ENCODE measurements at regions not wholly inside any gene's neighbourhood (a gene's known extent, or its start where the extent isn't known, plus 50 kb on each side); places are given as distances from the start of the nearest gene placed in this dataset.

DNA sequence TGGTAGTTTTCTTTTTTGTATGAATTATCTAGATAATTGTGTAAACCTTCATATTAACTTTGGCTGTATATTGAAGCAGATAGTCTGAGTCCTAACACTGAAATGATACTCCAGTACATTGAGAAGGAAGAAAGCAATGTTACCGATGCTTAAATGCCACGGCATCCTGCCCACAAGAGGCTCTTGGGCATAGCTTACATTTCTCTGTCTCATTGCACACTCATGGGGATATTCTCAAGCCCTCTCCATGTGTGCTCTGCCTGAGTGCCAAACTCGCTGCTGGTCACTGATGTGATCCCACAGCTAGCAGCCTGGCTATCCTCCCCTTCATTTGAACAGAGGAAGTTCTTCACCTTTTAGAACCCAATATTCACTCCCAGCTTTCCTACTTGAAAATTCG lies 179.4 kb downstream of the TGFB2 start:
- H4K20me1 ChIP-seq (ENCODE audit: control insufficient read depth, extremely low read depth, insufficient read depth, low read length): no peaks in the 10 kb centered on the region
- H3K4me3 ChIP-seq (replicated peaks in 1 of 4; ENCODE audit: control extremely low read depth in 1 of 4, insufficient read depth in 1 of 4, low read depth in 3 of 4, low read length in 4 of 4): no peak overlapping the region
- H3K27ac ChIP-seq (ENCODE audit: insufficient read depth, low read length): no peak overlapping the region
- TF ChIP-seq, protein P1, sequence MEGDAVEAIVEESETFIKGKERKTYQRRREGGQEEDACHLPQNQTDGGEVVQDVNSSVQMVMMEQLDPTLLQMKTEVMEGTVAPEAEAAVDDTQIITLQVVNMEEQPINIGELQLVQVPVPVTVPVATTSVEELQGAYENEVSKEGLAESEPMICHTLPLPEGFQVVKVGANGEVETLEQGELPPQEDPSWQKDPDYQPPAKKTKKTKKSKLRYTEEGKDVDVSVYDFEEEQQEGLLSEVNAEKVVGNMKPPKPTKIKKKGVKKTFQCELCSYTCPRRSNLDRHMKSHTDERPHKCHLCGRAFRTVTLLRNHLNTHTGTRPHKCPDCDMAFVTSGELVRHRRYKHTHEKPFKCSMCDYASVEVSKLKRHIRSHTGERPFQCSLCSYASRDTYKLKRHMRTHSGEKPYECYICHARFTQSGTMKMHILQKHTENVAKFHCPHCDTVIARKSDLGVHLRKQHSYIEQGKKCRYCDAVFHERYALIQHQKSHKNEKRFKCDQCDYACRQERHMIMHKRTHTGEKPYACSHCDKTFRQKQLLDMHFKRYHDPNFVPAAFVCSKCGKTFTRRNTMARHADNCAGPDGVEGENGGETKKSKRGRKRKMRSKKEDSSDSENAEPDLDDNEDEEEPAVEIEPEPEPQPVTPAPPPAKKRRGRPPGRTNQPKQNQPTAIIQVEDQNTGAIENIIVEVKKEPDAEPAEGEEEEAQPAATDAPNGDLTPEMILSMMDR (conservative IDR thresholded peaks at IDR 0.05 in 1 of 2, IDR thresholded peaks at IDR 0.05 in 1 of 2; ENCODE audit: low read depth in 1 of 2, low read length in 2 of 2): no peak
- no peak for TF ChIP-seq EZH2 (IDR thresholded peaks at IDR 0.05; ENCODE audit: low read length, missing control alignments)
- no peaks in the 10 kb centered on the region for H3K27me3 ChIP-seq (ENCODE audit: control insufficient read depth, insufficient read depth, low read length)
- peak in 1 of 2 donors; percentile 40 for DNase-seq (ENCODE audit: low read depth in 2 of 2)
- H3K9me3 ChIP-seq (ENCODE audit: control insufficient read depth, insufficient read depth, low read depth, low read length): no peaks in the 10 kb centered on the region
- H3K9ac ChIP-seq (ENCODE audit: insufficient read depth, low read length): no peak overlapping the region
- H3K4me2 ChIP-seq (ENCODE audit: extremely low read depth, insufficient read depth, low read length): no peak overlapping the region
- H3K36me3 ChIP-seq (ENCODE audit: control insufficient read depth, insufficient read depth, low read length): no peaks in the 10 kb centered on the region
- H3K79me2 ChIP-seq (ENCODE audit: control insufficient read depth, insufficient read depth, low read length): no peaks in the 10 kb centered on the region
- no peaks in the 10 kb centered on the region for H3K4me1 ChIP-seq (ENCODE audit: control insufficient read depth, extremely low read depth, insufficient read depth, low read length)
- no peak overlapping the region for H2AFZ ChIP-seq (ENCODE audit: low read length)

DNA sequence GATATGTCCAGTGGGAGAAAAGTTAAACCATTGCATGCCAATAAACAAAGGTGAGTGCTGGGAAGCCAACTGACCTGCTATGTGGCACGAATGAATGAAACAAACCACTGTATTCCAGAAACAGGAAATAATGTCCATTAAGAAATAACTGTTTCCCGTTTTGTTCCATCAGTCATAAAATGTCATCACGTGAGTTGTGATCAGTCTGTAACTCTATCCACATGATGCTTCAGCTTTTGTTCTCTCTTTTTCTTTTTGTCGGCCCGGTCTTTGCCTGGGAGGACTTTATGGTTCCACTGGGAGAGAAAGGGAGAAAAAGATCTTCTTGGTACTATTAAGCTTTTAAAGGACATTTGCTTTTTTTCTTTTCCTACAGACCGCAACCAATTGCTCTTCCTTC lies 179.9 kb downstream of the TGFB2 start:
- Histone ChIP-seq H3K79me2 (ENCODE audit: control insufficient read depth, insufficient read depth, low read length) (no peaks in the 10 kb centered on the region), H3K9me3 (ENCODE audit: control insufficient read depth, insufficient read depth, low read depth, low read length) (no peaks in the 10 kb centered on the region), H3K27me3 (ENCODE audit: control insufficient read depth, insufficient read depth, low read length) (no peaks in the 10 kb centered on the region), H3K9ac (ENCODE audit: insufficient read depth, low read length) (no peak overlapping the region), H2AFZ (ENCODE audit: low read length) (no peak overlapping the region), H4K20me1 (ENCODE audit: control insufficient read depth, extremely low read depth, insufficient read depth, low read length) (no peaks in the 10 kb centered on the region), H3K27ac (ENCODE audit: insufficient read depth, low read length) (no peak overlapping the region), H3K4me2 (ENCODE audit: extremely low read depth, insufficient read depth, low read length) (no peak overlapping the region), H3K4me1 (ENCODE audit: control insufficient read depth, extremely low read depth, insufficient read depth, low read length) (peaks cover 2% of the 10 kb centered on the region), H3K4me3 (replicated peaks in 1 of 4; ENCODE audit: control extremely low read depth in 1 of 4, insufficient read depth in 1 of 4, low read depth in 3 of 4, low read length in 4 of 4) (no peak overlapping the region), H3K36me3 (ENCODE audit: control insufficient read depth, insufficient read depth, low read length) (no peaks in the 10 kb centered on the region)
- no peak for TF ChIP-seq EZH2 (IDR thresholded peaks at IDR 0.05; ENCODE audit: low read length, missing control alignments)
- TF ChIP-seq, protein P1 (conservative IDR thresholded peaks at IDR 0.05 in 1 of 2, IDR thresholded peaks at IDR 0.05 in 1 of 2; ENCODE audit: low read depth in 1 of 2, low read length in 2 of 2): no peak
- no peak for DNase-seq (ENCODE audit: low read depth in 2 of 2)

GRCh38 chr1:218525451-218526197 lies 180.5 kb downstream of the TGFB2 start:
- H3K79me2 ChIP-seq (ENCODE audit: control insufficient read depth, insufficient read depth, low read length): no peaks in the 10 kb centered on the region
- H3K9me3 ChIP-seq (ENCODE audit: control insufficient read depth, insufficient read depth, low read depth, low read length): no peaks in the 10 kb centered on the region
- peaks cover 3% of the 10 kb centered on the region for H3K4me1 ChIP-seq (ENCODE audit: control insufficient read depth, extremely low read depth, insufficient read depth, low read length)
- no peak overlapping the region for H3K9ac ChIP-seq (ENCODE audit: insufficient read depth, low read length)
- no peak overlapping the region for H3K4me2 ChIP-seq (ENCODE audit: extremely low read depth, insufficient read depth, low read length)
- no peak overlapping the region for H3K27ac ChIP-seq (ENCODE audit: insufficient read depth, low read length)
- H3K27me3 ChIP-seq (ENCODE audit: control insufficient read depth, insufficient read depth, low read length): no peaks in the 10 kb centered on the region
- no peak overlapping the region for H3K4me3 ChIP-seq (replicated peaks in 1 of 4; ENCODE audit: control extremely low read depth in 1 of 4, insufficient read depth in 1 of 4, low read depth in 3 of 4, low read length in 4 of 4)
- H4K20me1 ChIP-seq (ENCODE audit: control insufficient read depth, extremely low read depth, insufficient read depth, low read length): no peaks in the 10 kb centered on the region
- H2AFZ ChIP-seq (ENCODE audit: low read length): no peak overlapping the region
- no peak for DNase-seq (ENCODE audit: low read depth in 2 of 2)
- no peak for TF ChIP-seq EZH2 (IDR thresholded peaks at IDR 0.05; ENCODE audit: low read length, missing control alignments)
- TF ChIP-seq, protein P1 (conservative IDR thresholded peaks at IDR 0.05 in 1 of 2, IDR thresholded peaks at IDR 0.05 in 1 of 2; ENCODE audit: low read depth in 1 of 2, low read length in 2 of 2): no peak
- no peaks in the 10 kb centered on the region for H3K36me3 ChIP-seq (ENCODE audit: control insufficient read depth, insufficient read depth, low read length)
